Glutamatergic neuron (in vitro differentiated cells): ENCODE measurements at regions not wholly inside any gene's neighbourhood (a gene's known extent, or its start where the extent isn't known, plus 50 kb on each side); places are given as distances from the start of the nearest gene placed in this dataset.

Experiments used
- DNase-seq: peaks from one replicate; pipeline ENCODE4 v3.0.0; 2022
- H3K27ac Mint-ChIP-seq: one replicate; pipeline ENCODE4 v1.8.0; 2020; ENCODE audit warnings: mild to moderate bottlenecking, mixed read lengths, inconsistent platforms; ENCODE audit not compliant: unreplicated experiment
- H3K27me3 Mint-ChIP-seq: one replicate; pipeline ENCODE4 v1.8.0; 2020; ENCODE audit warnings: mild to moderate bottlenecking, moderate library complexity, mixed read lengths, inconsistent platforms; ENCODE audit not compliant: unreplicated experiment
- H3K36me3 Mint-ChIP-seq: one replicate; pipeline ENCODE4 v1.8.0; 2020; ENCODE audit warnings: mild to moderate bottlenecking, mixed read lengths, inconsistent platforms; ENCODE audit not compliant: unreplicated experiment
- H3K4me1 Mint-ChIP-seq: one replicate; pipeline ENCODE4 v1.8.0; 2020; ENCODE audit warnings: mild to moderate bottlenecking, low read depth, mixed read lengths, inconsistent platforms; ENCODE audit not compliant: unreplicated experiment
- H3K4me3 Mint-ChIP-seq: one replicate; pipeline ENCODE4 v1.8.0; 2020; ENCODE audit warnings: mild to moderate bottlenecking, mixed read lengths, inconsistent platforms; ENCODE audit not compliant: unreplicated experiment
- H3K9me3 Mint-ChIP-seq: one replicate; pipeline ENCODE4 v1.8.0; 2020; ENCODE audit warnings: mild to moderate bottlenecking, moderate library complexity, mixed read lengths, inconsistent platforms; ENCODE audit not compliant: unreplicated experiment
- CTCF ChIP-seq: fragments of 200-600 bp; sonication (generic); IDR thresholded peaks from one replicate; pipeline ENCODE4 v1.5.0; 2021; ENCODE audit not compliant: partially characterized antibody, unreplicated experiment

DNA sequence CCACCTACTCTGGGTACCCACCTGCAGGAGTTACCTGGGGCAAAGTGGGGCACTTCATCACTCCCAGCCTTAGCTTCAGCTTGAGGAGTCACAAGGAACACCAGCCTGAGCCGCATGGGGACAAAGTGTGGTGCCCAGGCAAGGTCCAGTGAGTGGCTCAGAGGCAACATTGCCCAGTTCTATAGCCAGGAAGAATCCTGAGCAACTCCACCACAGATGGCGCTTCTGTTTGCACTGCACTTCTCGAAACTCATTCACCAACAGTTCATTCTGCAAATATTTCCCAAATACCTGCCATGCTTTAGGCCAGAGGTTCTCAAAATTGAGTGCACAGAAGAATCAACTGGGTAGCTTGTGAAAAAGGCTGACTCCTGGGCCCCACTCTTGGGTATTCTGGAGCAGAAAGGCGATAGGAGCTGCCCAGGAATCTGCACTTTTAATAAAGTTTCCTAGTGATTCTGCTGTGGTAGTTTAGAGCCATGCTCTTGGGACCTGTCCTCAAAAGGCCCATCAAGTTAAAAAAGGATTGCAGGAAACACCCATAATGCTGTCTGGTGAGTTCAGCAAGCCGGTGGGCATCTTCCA, 83.1 kb downstream of the VEGFA start:
- no peak for DNase-seq
- Mint-ChIP-seq H3K27me3 (peaks cover 15% of the 10 kb centered on the region), H3K4me1 (peaks cover 5% of the 10 kb centered on the region), H3K4me3 (no peak overlapping the region), H3K9me3 (peaks cover 2% of the 10 kb centered on the region), H3K27ac (no peak overlapping the region), H3K36me3 (no peaks in the 10 kb centered on the region)
- TF ChIP-seq CTCF = no peak

- TF ChIP-seq CTCF = no peak
- DNase-seq = no peak
- Mint-ChIP-seq H3K4me1 (peaks cover 11% of the 10 kb centered on the region), H3K27me3 (peaks cover 17% of the 10 kb centered on the region), H3K27ac (no peak overlapping the region), H3K9me3 (peaks cover 2% of the 10 kb centered on the region), H3K36me3 (no peaks in the 10 kb centered on the region), H3K4me3 (no peak overlapping the region)
These were observed 82.4 kb downstream of the VEGFA start for GRCh38 chr6:43852350-43852864.

DNA sequence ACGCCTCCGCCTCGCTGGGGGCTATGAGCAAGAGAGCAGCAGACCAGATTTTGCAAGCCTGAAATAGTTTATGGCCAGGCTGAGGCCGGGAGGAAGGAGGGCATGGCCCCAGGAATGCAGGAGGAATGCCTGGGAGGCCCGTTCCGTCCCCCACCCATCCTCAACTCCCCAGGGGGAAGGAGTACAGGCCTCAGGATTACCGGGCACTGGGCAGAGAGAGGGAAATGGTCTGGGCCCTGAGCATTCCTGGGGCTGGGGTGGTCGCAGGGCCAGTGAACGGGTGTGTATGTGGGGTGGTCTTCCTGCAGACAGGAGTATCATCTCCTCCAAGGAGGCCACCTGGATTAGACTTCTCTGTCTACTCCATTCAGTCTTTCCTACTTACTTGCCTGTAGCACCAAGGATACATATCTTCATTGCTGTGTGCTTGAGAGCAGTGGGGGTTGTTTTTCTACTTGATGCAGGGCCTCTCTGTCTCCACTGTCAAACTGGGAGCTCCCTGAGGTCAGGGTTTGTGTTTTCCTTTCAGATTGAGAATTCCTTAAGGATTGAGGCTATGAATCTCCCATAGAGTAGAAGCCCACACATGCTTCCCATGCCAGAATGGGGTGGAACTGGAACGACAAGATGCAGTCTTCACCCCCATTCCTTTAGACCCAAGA, 81.3 kb downstream of the VEGFA start:
- no peak overlapping the region for H3K4me3 Mint-ChIP-seq

GRCh38 chr6:43850314-43851203, 80.5 kb downstream of the VEGFA start:
- H3K36me3 Mint-ChIP-seq = no peaks in the 10 kb centered on the region
- H3K4me3 Mint-ChIP-seq = no peak overlapping the region
- H3K9me3 Mint-ChIP-seq = peaks cover 2% of the 10 kb centered on the region
- peaks cover 10% of the 10 kb centered on the region for H3K27me3 Mint-ChIP-seq
- H3K27ac Mint-ChIP-seq = no peak overlapping the region
- DNase-seq = no peak
- TF ChIP-seq CTCF = no peak
- peaks cover 10% of the 10 kb centered on the region for H3K4me1 Mint-ChIP-seq

More for the DNA sequence above, 81.3 kb downstream of the VEGFA start:
- TF ChIP-seq CTCF = no peak
- DNase-seq = no peak
- H3K27me3 Mint-ChIP-seq = peaks cover 13% of the 10 kb centered on the region
- H3K9me3 Mint-ChIP-seq = peaks cover 2% of the 10 kb centered on the region
- H3K4me1 Mint-ChIP-seq = peaks cover 10% of the 10 kb centered on the region
- H3K36me3 Mint-ChIP-seq = no peaks in the 10 kb centered on the region
- H3K27ac Mint-ChIP-seq = no peak overlapping the region
